ENCODE measurements at regions not wholly inside any gene's neighbourhood (a gene's known extent, or its start where the extent isn't known, plus 50 kb on each side); places are given as distances from the start of the nearest gene placed in this dataset.

DNA sequence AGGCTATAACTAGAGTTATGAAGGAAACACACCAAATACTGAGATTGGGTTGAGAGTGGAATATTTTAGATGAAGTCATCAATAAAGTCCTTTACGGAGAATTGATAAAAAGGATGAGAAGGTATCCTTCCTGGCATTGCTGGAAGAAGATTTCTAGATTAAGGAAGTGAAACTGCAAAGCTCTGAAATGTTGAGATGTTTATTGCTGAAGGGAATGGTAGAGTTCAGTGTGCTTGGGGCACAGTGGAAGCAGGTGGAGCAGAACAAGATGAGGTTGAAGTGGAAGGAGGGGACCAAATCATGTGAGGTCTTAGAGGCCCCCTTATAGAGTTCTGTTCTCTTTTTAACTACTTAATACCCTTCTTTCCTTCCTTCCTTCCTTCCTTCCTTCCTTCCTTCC is 848.5 kb downstream of the RAB28 start:
- H3K27ac ChIP-seq (ENCODE audit: low read depth in 1 of 2, low read length in 2 of 2), result no peak overlapping the region
- no peaks in the 10 kb centered on the region for H3K27me3 ChIP-seq (ENCODE audit: control insufficient read depth in 2 of 2, insufficient read depth in 2 of 2, low read length in 2 of 2)
- TF ChIP-seq, protein P1, sequence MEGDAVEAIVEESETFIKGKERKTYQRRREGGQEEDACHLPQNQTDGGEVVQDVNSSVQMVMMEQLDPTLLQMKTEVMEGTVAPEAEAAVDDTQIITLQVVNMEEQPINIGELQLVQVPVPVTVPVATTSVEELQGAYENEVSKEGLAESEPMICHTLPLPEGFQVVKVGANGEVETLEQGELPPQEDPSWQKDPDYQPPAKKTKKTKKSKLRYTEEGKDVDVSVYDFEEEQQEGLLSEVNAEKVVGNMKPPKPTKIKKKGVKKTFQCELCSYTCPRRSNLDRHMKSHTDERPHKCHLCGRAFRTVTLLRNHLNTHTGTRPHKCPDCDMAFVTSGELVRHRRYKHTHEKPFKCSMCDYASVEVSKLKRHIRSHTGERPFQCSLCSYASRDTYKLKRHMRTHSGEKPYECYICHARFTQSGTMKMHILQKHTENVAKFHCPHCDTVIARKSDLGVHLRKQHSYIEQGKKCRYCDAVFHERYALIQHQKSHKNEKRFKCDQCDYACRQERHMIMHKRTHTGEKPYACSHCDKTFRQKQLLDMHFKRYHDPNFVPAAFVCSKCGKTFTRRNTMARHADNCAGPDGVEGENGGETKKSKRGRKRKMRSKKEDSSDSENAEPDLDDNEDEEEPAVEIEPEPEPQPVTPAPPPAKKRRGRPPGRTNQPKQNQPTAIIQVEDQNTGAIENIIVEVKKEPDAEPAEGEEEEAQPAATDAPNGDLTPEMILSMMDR (IDR thresholded peaks at IDR 0.05), result no peak
- H3K79me2 ChIP-seq (ENCODE audit: insufficient read depth, low read length), result no peaks in the 10 kb centered on the region
- H3K27ac Mint-ChIP-seq, result no peak overlapping the region
- DNase-seq, result no peak
- peaks cover 0 to 3% (median 1%) of the 10 kb centered on the region in 3 donors for H3K27me3 Mint-ChIP-seq (ENCODE audit: low read depth in 3 of 3)
- H3K36me3 Mint-ChIP-seq, result no peaks in the 10 kb centered on the region
- WGBS (ENCODE audit: insufficient coverage), result 75% methylated on average over 1 of the region's 1 CpG
- no peaks in the 10 kb centered on the region for H3K36me3 ChIP-seq (replicated peaks in 1 of 2; ENCODE audit: control insufficient read depth in 1 of 2, insufficient read depth in 2 of 2, low read length in 2 of 2)
- H3K4me1 Mint-ChIP-seq, result no peaks in the 10 kb centered on the region
- intact Hi-C loops (cut with micrococcal nuclease), result loop anchor here (10.0 kb wide), 2 partner anchors 591 to 871 kb away; no protein-coding TSS in a partner anchor
- no peaks in the 10 kb centered on the region for H3K4me1 ChIP-seq (ENCODE audit: control insufficient read depth in 1 of 2, insufficient read depth in 2 of 2, low read length in 2 of 2)
- H3K9ac ChIP-seq (ENCODE audit: insufficient read depth, low read length, poor library complexity, severe bottlenecking), result no peak overlapping the region
- peaks cover 0 to 14% (median 4%) of the 10 kb centered on the region in 7 donors for H3K9me3 Mint-ChIP-seq
- no peak overlapping the region for H3K4me3 ChIP-seq (replicated peaks in 1 of 3; ENCODE audit: low read depth in 2 of 3, low read length in 3 of 3)
- no peak overlapping the region for H3K4me2 ChIP-seq (replicated peaks; ENCODE audit: extremely low read depth, low read length, poor library complexity, severe bottlenecking)
- no peak overlapping the region for H2AFZ ChIP-seq (ENCODE audit: insufficient read depth, low read depth, low read length, poor library complexity, severe bottlenecking)
- no peaks in the 10 kb centered on the region for H4K20me1 ChIP-seq (ENCODE audit: insufficient read depth, low read length)
- H3K9me3 ChIP-seq (replicated peaks in 1 of 2; ENCODE audit: control insufficient read depth in 1 of 2, insufficient read depth in 1 of 2, low read length in 2 of 2), result no peaks in the 10 kb centered on the region
- H3K4me3 Mint-ChIP-seq, result no peak overlapping the region

DNA sequence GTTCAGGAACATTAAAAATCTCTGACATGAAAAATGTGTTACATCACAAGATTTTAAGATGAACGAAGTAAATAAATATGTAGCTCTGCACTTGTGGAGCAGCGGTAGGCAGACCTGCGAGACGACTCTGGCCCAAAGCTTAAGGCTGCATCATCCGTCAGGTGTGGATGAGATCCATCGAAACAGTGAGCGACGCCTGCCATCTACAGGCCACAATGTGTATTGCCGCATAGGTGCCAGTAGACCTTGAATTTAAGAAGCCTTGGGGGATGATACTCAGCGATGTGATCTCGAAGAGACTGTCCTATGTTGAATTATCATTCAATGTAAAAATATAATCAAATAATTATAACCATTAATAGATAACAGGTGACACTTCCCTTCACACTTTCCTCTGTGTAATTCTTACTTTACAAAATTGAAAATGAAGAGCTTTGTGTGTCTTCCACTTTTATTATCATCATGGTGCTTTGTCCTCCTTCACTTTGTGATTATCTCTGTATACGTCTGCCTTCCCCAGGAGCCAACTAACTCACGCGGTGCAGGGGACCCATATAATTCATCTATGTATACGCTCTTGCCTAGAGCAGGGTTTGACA is 851.0 kb downstream of the RAB28 start:
- H3K9me3 Mint-ChIP-seq, result peaks cover 0 to 12% (median 3%) of the 10 kb centered on the region in 7 donors

More for the DNA sequence above, 851.0 kb downstream of the RAB28 start:
- H3K4me3 Mint-ChIP-seq, result no peak overlapping the region
- TF ChIP-seq, protein P1 (IDR thresholded peaks at IDR 0.05), result peak; percentile 89
- intact Hi-C loops (cut with micrococcal nuclease), result loop anchor here (10.0 kb wide), 2 partner anchors 588 to 868 kb away; no protein-coding TSS in a partner anchor
- H3K4me2 ChIP-seq (replicated peaks; ENCODE audit: extremely low read depth, low read length, poor library complexity, severe bottlenecking), result no peak overlapping the region
- H2AFZ ChIP-seq (ENCODE audit: insufficient read depth, low read depth, low read length, poor library complexity, severe bottlenecking), result no peak overlapping the region
- H3K9me3 ChIP-seq (replicated peaks in 1 of 2; ENCODE audit: control insufficient read depth in 1 of 2, insufficient read depth in 1 of 2, low read length in 2 of 2), result no peaks in the 10 kb centered on the region
- no peaks in the 10 kb centered on the region for H3K36me3 ChIP-seq (replicated peaks in 1 of 2; ENCODE audit: control insufficient read depth in 1 of 2, insufficient read depth in 2 of 2, low read length in 2 of 2)
- H3K4me1 ChIP-seq (ENCODE audit: control insufficient read depth in 1 of 2, insufficient read depth in 2 of 2, low read length in 2 of 2), result no peaks in the 10 kb centered on the region
- no peaks in the 10 kb centered on the region for H3K4me1 Mint-ChIP-seq
- no peaks in the 10 kb centered on the region for H3K27me3 ChIP-seq (ENCODE audit: control insufficient read depth in 2 of 2, insufficient read depth in 2 of 2, low read length in 2 of 2)
- H3K27ac Mint-ChIP-seq, result no peak overlapping the region
- H3K27me3 Mint-ChIP-seq (ENCODE audit: low read depth in 3 of 3), result peaks cover 1 to 3% (median 1%) of the 10 kb centered on the region in 3 donors
- no peaks in the 10 kb centered on the region for H3K36me3 Mint-ChIP-seq
- H3K79me2 ChIP-seq (ENCODE audit: insufficient read depth, low read length), result no peaks in the 10 kb centered on the region
- DNase-seq, result peak; percentile 25 to 46 (median 42)
- WGBS (ENCODE audit: insufficient coverage), result 8% methylated on average over 8 of the region's 15 CpGs
- H3K9ac ChIP-seq (ENCODE audit: insufficient read depth, low read length, poor library complexity, severe bottlenecking), result no peak overlapping the region
- H3K4me3 ChIP-seq (replicated peaks in 1 of 3; ENCODE audit: low read depth in 2 of 3, low read length in 3 of 3), result no peak overlapping the region
- H3K27ac ChIP-seq (ENCODE audit: low read depth in 1 of 2, low read length in 2 of 2), result no peak overlapping the region
- H4K20me1 ChIP-seq (ENCODE audit: insufficient read depth, low read length), result no peaks in the 10 kb centered on the region
